ENCODE measurements at regions not wholly inside any gene's neighbourhood (a gene's known extent, or its start where the extent isn't known, plus 50 kb on each side); places are given as distances from the start of the nearest gene placed in this dataset.

DNA sequence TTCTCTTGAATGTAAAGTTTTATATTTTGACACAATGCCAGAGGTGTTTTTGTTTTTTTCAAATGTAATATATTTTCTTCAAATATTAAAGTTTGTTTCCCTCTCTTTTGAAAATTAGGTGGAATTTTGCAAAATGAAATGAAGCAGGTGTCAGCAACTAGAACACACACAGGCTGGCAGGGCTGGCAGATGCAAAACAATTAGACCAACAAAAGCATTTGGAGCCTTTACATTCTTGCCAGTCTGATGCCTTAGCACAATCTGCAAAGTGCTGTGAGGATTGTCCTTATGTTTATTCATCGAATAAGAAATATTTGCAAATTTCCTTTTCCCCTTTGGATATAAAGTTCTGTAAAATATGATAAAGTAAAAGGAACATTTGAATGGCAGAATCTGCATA is 1063.9 kb downstream of the CDH9 start:
- TF ChIP-seq CTCF (CRISPR knock-in tag; IDR thresholded peaks at IDR 0.05) (no peak), POLR2AphosphoS2 (IDR thresholded peaks at IDR 0.05; ENCODE audit: low read depth, low read length) (no peak), GABPA (IDR thresholded peaks at IDR 0.05; ENCODE audit: low read depth, low read length) (no peak), GABPA (CRISPR knock-in tag; IDR thresholded peaks at IDR 0.05; ENCODE audit: low read depth) (no peak), ZNF138 (CRISPR knock-in tag; IDR thresholded peaks at IDR 0.05; ENCODE audit: low read depth) (no peak), SRSF9 (IDR thresholded peaks at IDR 0.05; ENCODE audit: borderline replicate concordance, insufficient read depth, low read depth, low read length, poor library complexity, severe bottlenecking) (no peak), ETV5 (CRISPR knock-in tag; IDR thresholded peaks at IDR 0.05; ENCODE audit: borderline replicate concordance) (no peak), ARNT (IDR thresholded peaks at IDR 0.05) (no peak), TBL1XR1 (IDR thresholded peaks at IDR 0.05; ENCODE audit: borderline replicate concordance, low read length, partially characterized antibody) (no peak), FOXK1 (CRISPR knock-in tag; IDR thresholded peaks at IDR 0.05; ENCODE audit: borderline replicate concordance, low read depth) (no peak), POLR2A (IDR thresholded peaks at IDR 0.05; ENCODE audit: insufficient read depth in 1 of 2, low read depth in 2 of 2, low read length in 2 of 2) (no peak), NR1H2 (CRISPR knock-in tag; IDR thresholded peaks at IDR 0.05; ENCODE audit: borderline replicate concordance, low read depth) (no peak), ATF3 (CRISPR knock-in tag; IDR thresholded peaks at IDR 0.05) (no peak), ASH2L (IDR thresholded peaks at IDR 0.05; ENCODE audit: insufficient read length, low read depth, low read length) (no peak)
